Heart left ventricle (tissue), 13 donors: ENCODE measurements at regions not wholly inside any gene's neighbourhood (a gene's known extent, or its start where the extent isn't known, plus 50 kb on each side); places are given as distances from the start of the nearest gene placed in this dataset.

Experiments used
- CTCF ChIP-seq, 12 donors: fragments of 200-600 bp; sonication (generic) in 4 of 12; IDR thresholded peaks; one replicate each; pipeline versions ENCODE4 v1.5.0 to v1.8.0; 2018 to 2022; ENCODE audit warnings: antibody characterized with exemption in 12 of 12, mild to moderate bottlenecking in 5 of 12
- POLR2A ChIP-seq, 2 donors: fragments of 450-650 bp; IDR thresholded peaks; one replicate each; pipeline ENCODE4 v1.6.1; 2017; ENCODE audit warnings: antibody characterized with exemption in 2 of 2, mild to moderate bottlenecking in 2 of 2, moderate library complexity in 2 of 2
- donor health status: ischemic (EF 13 %, LVEDD 7.1; RV severe dilation, severe dysfunction).
- donor health status: DM: no; HTN: yes; CAD: no.
- donor health status: DM: no; HTN: no; CAD: no.
- donor health status: ischemic (EF 25% LVEDD 6.9; RV normal size, moderate dysfunction).
- donor health status: ischemic (EF 25% LVEDD 5.7; RV mildly dilated, moderate dysfunction).
- donor health status: ischemic (EF 35%, LVEDD 5.7; RV mildly dilated, moderate dysfunction).
- donor health status: nonischemic (EF 11% LVEDD 7.7; RV severe dilation, severe dysfunction).
- donor health status: DM: yes; HTN: yes; CAD: no.
- donor health status: PGD.
- donor health status: ischemic (EF 29% LVEDD 5.4; RV normal size, mild dysfunction).
- donor health status: nonischemic (EF 23%, LVEDD 6.1; RV moderate dilation, normal function).

DNA sequence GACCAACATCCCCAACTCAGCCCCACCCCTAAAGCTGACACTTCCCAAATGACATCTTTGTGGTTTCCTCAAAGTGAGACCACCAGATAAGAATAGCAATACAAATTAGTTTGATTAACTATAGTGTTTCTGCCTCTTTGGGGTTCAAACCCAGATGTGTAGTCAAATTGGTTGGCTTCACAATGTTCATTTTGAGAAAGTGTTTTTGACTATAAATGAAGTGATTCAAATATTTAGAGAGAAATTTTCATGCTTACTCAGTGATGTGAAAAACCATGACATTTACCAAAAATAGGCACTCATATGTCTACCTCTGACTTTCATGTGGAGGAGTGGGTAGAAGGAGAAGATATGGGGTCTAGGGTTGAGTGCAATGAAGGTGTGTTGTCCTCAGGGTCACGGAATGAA is 218.4 kb downstream of the BCAT1 start:
- TF ChIP-seq POLR2A (IDR thresholded peaks at IDR 0.05) (no peak), CTCF (IDR thresholded peaks at IDR 0.05) (no peak)
